ENCODE measurements at regions not wholly inside any gene's neighbourhood (a gene's known extent, or its start where the extent isn't known, plus 50 kb on each side); places are given as distances from the start of the nearest gene placed in this dataset.
A peak's percentile ranks its signal among the peaks of the same experiment; 100 is the strongest.

- DNase-seq (ENCODE audit: low spot score in 2 of 2) (no peak), ATAC-seq (peak; percentile 80)
- Mint-ChIP-seq H3K27ac (peak overlapping the region; percentile 50), H3K9me3 (peaks cover 2% of the 10 kb centered on the region), H3K4me1 (peaks cover 11% of the 10 kb centered on the region), H3K4me3 (no peak overlapping the region), H3K36me3 (no peaks in the 10 kb centered on the region)
Measured at GRCh38 chrX:25067271-25068172, 51.8 kb upstream of the ARX start.

- Mint-ChIP-seq H3K4me3 (no peak overlapping the region), H3K9me3 (peaks cover 2% of the 10 kb centered on the region), H3K27ac (no peak overlapping the region), H3K36me3 (no peaks in the 10 kb centered on the region), H3K4me1 (peaks cover 11% of the 10 kb centered on the region)
- no peak for ATAC-seq
- DNase-seq (ENCODE audit: low spot score in 2 of 2) = no peak
Measured at GRCh38 chrX:25066131-25066530, 50.4 kb upstream of the ARX start.
